Type B pancreatic cell (in vitro differentiated cells): ENCODE measurements at regions not wholly inside any gene's neighbourhood (a gene's known extent, or its start where the extent isn't known, plus 50 kb on each side); places are given as distances from the start of the nearest gene placed in this dataset.

Experiments
- DNase-seq: peaks from one replicate; pipeline ENCODE4 v3.0.0; 2021; ENCODE audit warnings: mixed read lengths; ENCODE audit not compliant: unreplicated experiment; ENCODE audit errors: extremely low spot score
- H3K27ac Mint-ChIP-seq: 2 replicates; pipeline ENCODE4 v1.8.0; 2021; ENCODE audit warnings: mild to moderate bottlenecking, mixed read lengths
- H3K27me3 Mint-ChIP-seq: 2 replicates; pipeline ENCODE4 v1.8.0; 2021; ENCODE audit warnings: mixed read lengths
- H3K36me3 Mint-ChIP-seq: 2 replicates; pipeline ENCODE4 v1.8.0; 2021; ENCODE audit warnings: mixed read lengths
- H3K4me1 Mint-ChIP-seq: one replicate; pipeline ENCODE4 v1.8.0; 2021; ENCODE audit warnings: mixed read lengths; ENCODE audit not compliant: unreplicated experiment
- H3K4me3 Mint-ChIP-seq: 2 replicates; pipeline ENCODE4 v1.8.0; 2021; ENCODE audit warnings: mild to moderate bottlenecking, mixed read lengths
- H3K9me3 Mint-ChIP-seq: 2 replicates; pipeline ENCODE4 v1.8.0; 2021; ENCODE audit warnings: mixed read lengths
- CTCF ChIP-seq: fragments of 200-600 bp; sonication (generic); conservative IDR thresholded peaks from 2 replicates; pipeline ENCODE4 v1.5.0; 2021; ENCODE audit warnings: antibody characterized with exemption, mild to moderate bottlenecking

GRCh38 chr2:42969231-42970150 lies 177.1 kb upstream of the HAAO start:
- H3K27ac Mint-ChIP-seq = peak overlapping the region; percentile 12
- no peak for TF ChIP-seq CTCF
- no peaks in the 10 kb centered on the region for H3K36me3 Mint-ChIP-seq
- no peak for DNase-seq
- H3K27me3 Mint-ChIP-seq = no peaks in the 10 kb centered on the region
- peaks cover 5% of the 10 kb centered on the region for H3K9me3 Mint-ChIP-seq
- peaks cover 56% of the 10 kb centered on the region for H3K4me1 Mint-ChIP-seq
- no peak overlapping the region for H3K4me3 Mint-ChIP-seq

- no peak overlapping the region for H3K4me3 Mint-ChIP-seq
- H3K9me3 Mint-ChIP-seq = peaks cover 5% of the 10 kb centered on the region
- H3K36me3 Mint-ChIP-seq = no peaks in the 10 kb centered on the region
- H3K4me1 Mint-ChIP-seq = peaks cover 47% of the 10 kb centered on the region
- TF ChIP-seq CTCF = no peak
- no peaks in the 10 kb centered on the region for H3K27me3 Mint-ChIP-seq
- peak overlapping the region; percentile 34 for H3K27ac Mint-ChIP-seq
- DNase-seq = no peak
Measured at GRCh38 chr2:42967959-42968674, 175.7 kb upstream of the HAAO start.

- Mint-ChIP-seq H3K27ac (peak overlapping the region; percentile 16), H3K4me1 (peaks cover 52% of the 10 kb centered on the region), H3K4me3 (no peak overlapping the region), H3K27me3 (peaks cover 3% of the 10 kb centered on the region), H3K9me3 (peaks cover under 1% of the 10 kb centered on the region), H3K36me3 (no peaks in the 10 kb centered on the region)
- TF ChIP-seq CTCF = no peak
- DNase-seq = no peak
Measured at GRCh38 chr2:42965910-42966309, 173.5 kb upstream of the HAAO start.

GRCh38 chr2:42965196-42965595 lies 172.8 kb upstream of the HAAO start:
- H3K9me3 Mint-ChIP-seq = no peaks in the 10 kb centered on the region
- no peaks in the 10 kb centered on the region for H3K36me3 Mint-ChIP-seq
- H3K4me1 Mint-ChIP-seq = peaks cover 53% of the 10 kb centered on the region
- DNase-seq = no peak
- H3K27ac Mint-ChIP-seq = peak overlapping the region; percentile 16
- no peak overlapping the region for H3K4me3 Mint-ChIP-seq
- TF ChIP-seq CTCF = no peak
- peaks cover 3% of the 10 kb centered on the region for H3K27me3 Mint-ChIP-seq

GRCh38 chr2:42964439-42965083 lies 172.2 kb upstream of the HAAO start:
- no peak for DNase-seq
- no peak overlapping the region for H3K27ac Mint-ChIP-seq
- TF ChIP-seq CTCF = no peak

More at GRCh38 chr2:42964439-42965083, 172.2 kb upstream of the HAAO start:
- Mint-ChIP-seq H3K4me3 (no peak overlapping the region), H3K4me1 (peaks cover 53% of the 10 kb centered on the region), H3K9me3 (no peaks in the 10 kb centered on the region), H3K27me3 (peaks cover 3% of the 10 kb centered on the region), H3K36me3 (no peaks in the 10 kb centered on the region)
